Lung (tissue), 11 donors: ENCODE measurements at regions not wholly inside any gene's neighbourhood (a gene's known extent, or its start where the extent isn't known, plus 50 kb on each side); places are given as distances from the start of the nearest gene placed in this dataset.

ENCODE experiments used
- ATAC-seq: fragments of 200-7000 bp; cut with Tn5 transposase; one replicate; pipeline ENCODE4 v1.9.1; 2020; ENCODE audit warnings: moderate number of reproducible peaks; ENCODE audit not compliant: insufficient read depth, low FRiP score
- DNase-seq, 3 donors: peaks; one replicate each; pipeline ENCODE4 v3.0.0-alpha.2; 2013 to 2017
- H3K27ac ChIP-seq, 2 donors: one replicate each; pipeline ENCODE4 v1.5.1; 2013; ENCODE audit warnings: mild to moderate bottlenecking in 2 of 2, moderate library complexity in 2 of 2, control low read depth in 1 of 2, inconsistent platforms in 1 of 2, low read depth in 1 of 2, low read length in 1 of 2
- H3K27me3 ChIP-seq, 3 donors: one replicate each; pipeline ENCODE4 v1.5.1; 2013; ENCODE audit warnings: low read length in 2 of 3; ENCODE audit not compliant: control insufficient read depth in 3 of 3, insufficient read depth in 3 of 3
- H3K36me3 ChIP-seq, 4 donors: one replicate each; pipeline ENCODE4 v1.5.1; 2013; ENCODE audit warnings: low read length in 4 of 4, mild to moderate bottlenecking in 1 of 4, moderate library complexity in 1 of 4; ENCODE audit not compliant: control insufficient read depth in 4 of 4, insufficient read depth in 4 of 4
- H3K4me1 ChIP-seq, 5 donors: one replicate each; pipeline ENCODE4 v1.5.1; 2013; ENCODE audit warnings: low read length in 5 of 5, mild to moderate bottlenecking in 2 of 5, moderate library complexity in 1 of 5; ENCODE audit not compliant: control insufficient read depth in 5 of 5, insufficient read depth in 5 of 5
- H3K4me3 ChIP-seq: one replicate; pipeline ENCODE4 v1.5.1; 2013; ENCODE audit warnings: mild to moderate bottlenecking, control low read depth, moderate library complexity
- H3K9ac ChIP-seq, 2 donors: one replicate each; pipeline ENCODE4 v1.5.1; 2013; ENCODE audit warnings: low read length in 2 of 2, control low read depth in 1 of 2; ENCODE audit not compliant: insufficient read depth in 1 of 2
- H3K9me3 ChIP-seq, 4 donors: one replicate each; pipeline ENCODE4 v1.5.1; 2013; ENCODE audit warnings: low read length in 3 of 4, mild to moderate bottlenecking in 1 of 4, moderate library complexity in 1 of 4; ENCODE audit not compliant: control insufficient read depth in 4 of 4, insufficient read depth in 3 of 4
- CTCF ChIP-seq: IDR thresholded peaks from 2 replicates; pipeline ENCODE4 v1.5.1; 2012; ENCODE audit warnings: mild to moderate bottlenecking; ENCODE audit errors: control extremely low read depth, extremely low read depth
- WGBS, 2 donors: extraction: QIAGEN DNeasy Blood & Tissue Kit; methylation state at CpG; one replicate each; pipeline ENCODE4 v1.1.7; 2013; 5-methylcytosine and 5-hydroxymethylcytosine counted together
- donor health status: control.
- donor health status: control.
- donor health status: Bipolar disorder and iron deficiency.
- donor health status: healthy.
- donor health status: DM: yes; HTN: yes; CAD: no.

DNA sequence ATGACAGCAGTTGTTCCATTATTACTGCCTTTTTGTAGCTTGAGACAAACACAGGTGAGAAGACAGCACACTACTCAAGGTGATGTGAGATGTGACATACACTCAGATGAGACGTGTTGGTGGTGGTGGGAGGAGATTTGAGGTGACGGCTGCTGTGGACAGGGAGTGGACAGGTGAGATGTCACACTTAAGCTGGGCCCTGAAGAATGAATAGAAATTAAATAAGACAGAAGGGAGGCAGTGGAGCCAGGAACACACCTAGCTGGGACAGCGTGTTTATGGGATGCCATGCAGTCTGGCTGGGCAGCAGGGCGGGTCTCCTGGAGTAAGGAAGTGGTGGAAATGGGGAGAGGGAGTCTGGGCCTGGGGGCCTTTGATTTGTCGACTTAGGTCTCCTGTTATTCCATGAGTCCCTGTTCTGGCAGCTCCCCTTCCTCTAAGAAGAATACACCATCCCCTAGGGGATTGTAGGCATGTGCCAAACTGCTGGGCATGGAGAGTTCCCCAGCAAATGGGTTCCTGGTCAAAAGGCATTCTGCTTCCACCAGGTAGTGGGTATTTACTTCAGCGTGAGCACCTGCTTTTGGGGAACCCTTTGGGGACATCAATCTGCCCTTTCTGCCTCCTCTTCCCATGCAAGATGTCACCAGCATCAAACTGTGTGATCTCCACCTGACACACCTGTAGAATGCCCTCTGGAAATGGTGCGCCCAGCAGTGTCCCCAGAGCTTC lies 71.2 kb upstream of the ESRRB start:
- Histone ChIP-seq H3K36me3 (no peaks in the 10 kb centered on the region), H3K4me1 (no peaks in the 10 kb centered on the region), H3K9me3 (no peaks in the 10 kb centered on the region), H3K27ac (no peak overlapping the region), H3K9ac (no peak overlapping the region), H3K4me3 (no peak overlapping the region), H3K27me3 (no peaks in the 10 kb centered on the region)
- no peak for TF ChIP-seq CTCF
- DNase-seq (no peak), ATAC-seq (no peak)
- WGBS, 2 donors = 77 to 87% methylated on average over 7 of the region's 7 CpGs

DNA sequence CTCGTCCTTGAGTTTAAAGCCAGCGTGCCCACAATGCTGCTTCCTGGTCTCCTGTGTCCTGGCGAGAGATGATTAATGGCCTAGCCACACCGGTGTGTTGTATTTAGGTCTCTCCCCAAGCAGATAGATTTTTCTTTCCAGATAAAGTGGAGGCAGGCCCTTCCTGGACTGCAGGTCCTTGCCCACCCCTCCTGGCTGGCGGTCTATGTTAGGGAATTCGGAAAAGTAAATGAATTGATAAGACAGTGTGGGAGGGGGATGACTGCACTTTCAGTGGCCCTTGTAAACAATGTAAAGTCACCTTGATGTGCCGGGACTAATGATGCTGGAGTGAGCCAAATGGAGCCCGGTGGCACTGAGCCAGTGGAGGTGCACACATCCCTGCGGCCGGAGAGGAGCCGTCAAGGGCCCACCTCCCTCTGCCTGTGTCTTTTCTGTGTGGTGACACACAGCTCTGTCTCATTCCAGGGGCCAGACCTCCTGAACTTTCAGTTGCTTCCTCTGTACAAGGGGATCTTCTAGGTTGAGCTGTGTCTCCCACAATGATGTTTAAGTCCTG lies 70.6 kb upstream of the ESRRB start:
- H3K36me3 ChIP-seq = no peaks in the 10 kb centered on the region
- no peak overlapping the region for H3K9ac ChIP-seq
- no peaks in the 10 kb centered on the region for H3K9me3 ChIP-seq
- H3K27ac ChIP-seq = no peak overlapping the region
- no peak for TF ChIP-seq CTCF
- DNase-seq = no peak
- 60 to 66% methylated on average over 11 of the region's 11 CpGs for WGBS, 2 donors
- no peak for ATAC-seq
- H3K4me3 ChIP-seq = no peak overlapping the region
- no peaks in the 10 kb centered on the region for H3K4me1 ChIP-seq
- H3K27me3 ChIP-seq = no peaks in the 10 kb centered on the region

DNA sequence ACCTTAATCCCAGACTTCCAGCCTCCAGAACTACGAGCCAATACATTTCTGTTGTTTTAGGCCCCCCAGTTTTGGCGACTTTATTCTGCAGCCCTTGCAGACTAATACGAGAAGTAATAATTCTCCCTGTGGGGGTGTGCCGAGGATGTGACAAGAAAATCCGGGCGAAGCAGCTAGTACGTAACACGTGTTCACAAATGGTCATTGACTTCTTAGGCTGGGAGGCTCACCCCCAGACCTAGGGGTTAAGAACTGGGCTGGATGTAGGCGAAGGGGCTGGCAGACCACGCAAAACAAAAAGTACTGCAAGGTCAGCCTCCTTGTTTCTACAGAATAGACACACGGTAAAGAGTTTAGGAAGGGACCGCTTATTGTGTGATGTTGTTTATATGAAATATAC lies 69.8 kb upstream of the ESRRB start:
- no peaks in the 10 kb centered on the region for H3K9me3 ChIP-seq
- H3K27me3 ChIP-seq = peaks cover 0 to 3% (median 0%) of the 10 kb centered on the region in 3 donors
- 90% methylated on average over 12 of the region's 12 CpGs for WGBS, 2 donors
- H3K27ac ChIP-seq = no peak overlapping the region
- no peak overlapping the region for H3K4me3 ChIP-seq
- ATAC-seq = no peak
- no peak for TF ChIP-seq CTCF
- no peaks in the 10 kb centered on the region for H3K4me1 ChIP-seq
- H3K9ac ChIP-seq = no peak overlapping the region
- H3K36me3 ChIP-seq = no peaks in the 10 kb centered on the region
- no peak for DNase-seq
